MM.1S (cell line): ENCODE measurements at regions not wholly inside any gene's neighbourhood (a gene's known extent, or its start where the extent isn't known, plus 50 kb on each side); places are given as distances from the start of the nearest gene placed in this dataset.

Experiments
- DNase-seq: peaks from one replicate; pipeline ENCODE4 v3.0.0-alpha.2; 2015
- H2AFZ ChIP-seq: fragments of 300-600 bp; sonication (generic); 2 replicates; pipeline ENCODE4 v1.6.0; 2016; ENCODE audit warnings: antibody characterized with exemption, low read length
- H3F3A ChIP-seq: fragments of 300-600 bp; sonication (generic); 2 replicates; pipeline ENCODE4 v1.6.1; 2016; ENCODE audit warnings: mild to moderate bottlenecking, antibody characterized with exemption, low read length, moderate library complexity, mixed read lengths; ENCODE audit not compliant: insufficient read depth
- H3K27ac ChIP-seq: fragments of 300-600 bp; sonication (generic); 2 replicates; pipeline ENCODE4 v1.5.1; 2016; ENCODE audit warnings: mild to moderate bottlenecking, low read length
- H3K27me3 ChIP-seq: fragments of 300-600 bp; sonication (generic); replicated peaks from 2 replicates; pipeline ENCODE4 v1.6.0; 2016; ENCODE audit warnings: low read length; ENCODE audit not compliant: insufficient read depth
- H3K36me3 ChIP-seq: fragments of 300-600 bp; sonication (generic); replicated peaks from 2 replicates; pipeline ENCODE4 v1.6.1; 2016; ENCODE audit warnings: mild to moderate bottlenecking, low read length, mixed read lengths; ENCODE audit not compliant: insufficient read depth
- H3K4me1 ChIP-seq: fragments of 300-600 bp; sonication (generic); 2 replicates; pipeline ENCODE4 v1.6.1; 2016; ENCODE audit warnings: low read length, mixed read lengths
- H3K4me2 ChIP-seq: fragments of 300-600 bp; sonication (generic); 2 replicates; pipeline ENCODE4 v1.6.0; 2016; ENCODE audit warnings: low read depth, low read length
- H3K4me3 ChIP-seq: fragments of 300-600 bp; sonication (generic); 2 replicates; pipeline ENCODE4 v1.5.1; 2016; ENCODE audit warnings: low read length, mixed read lengths
- H3K79me2 ChIP-seq: fragments of 300-600 bp; sonication (generic); 2 replicates; pipeline ENCODE4 v1.6.1; 2016; ENCODE audit warnings: mixed run types, low read length, mixed read lengths
- H3K9ac ChIP-seq: fragments of 300-600 bp; sonication (generic); 2 replicates; pipeline ENCODE4 v1.6.1; 2016; ENCODE audit warnings: low read length, mixed read lengths
- H3K9me2 ChIP-seq: fragments of 300-600 bp; sonication (generic); replicated peaks from 2 replicates; pipeline ENCODE4 v1.6.1; 2016; ENCODE audit warnings: mild to moderate bottlenecking, low read length, mixed read lengths; ENCODE audit not compliant: insufficient read depth
- H3K9me3 ChIP-seq: fragments of 300-600 bp; sonication (generic); replicated peaks from 2 replicates; pipeline ENCODE4 v1.6.1; 2016; ENCODE audit warnings: mild to moderate bottlenecking, low read length, mixed read lengths; ENCODE audit not compliant: insufficient read depth
- H4K20me1 ChIP-seq: fragments of 300-600 bp; sonication (generic); 2 replicates; pipeline ENCODE4 v1.6.1; 2016; ENCODE audit warnings: mild to moderate bottlenecking, low read length, moderate library complexity, mixed read lengths; ENCODE audit not compliant: insufficient read depth
- EZH2 ChIP-seq: fragments of 300-600 bp; sonication (generic); optimal IDR thresholded peaks from 2 replicates; pipeline ENCODE3; 2017; ENCODE audit warnings: low read depth, mild to moderate bottlenecking, antibody characterized with exemption, low read length, mixed read lengths
- EZH2phosphoT487 ChIP-seq: fragments of 300-600 bp; sonication (generic); IDR thresholded peaks from 2 replicates; pipeline ENCODE4 v1.6.1; 2018; ENCODE audit warnings: antibody characterized with exemption, low read length
- TF ChIP-seq, protein P1 (sequence below): fragments of 300-600 bp; sonication (generic); IDR thresholded peaks from 2 replicates; pipeline ENCODE4 v1.5.1; 2016; ENCODE audit warnings: antibody characterized with exemption, low read length, mixed read lengths

DNA sequence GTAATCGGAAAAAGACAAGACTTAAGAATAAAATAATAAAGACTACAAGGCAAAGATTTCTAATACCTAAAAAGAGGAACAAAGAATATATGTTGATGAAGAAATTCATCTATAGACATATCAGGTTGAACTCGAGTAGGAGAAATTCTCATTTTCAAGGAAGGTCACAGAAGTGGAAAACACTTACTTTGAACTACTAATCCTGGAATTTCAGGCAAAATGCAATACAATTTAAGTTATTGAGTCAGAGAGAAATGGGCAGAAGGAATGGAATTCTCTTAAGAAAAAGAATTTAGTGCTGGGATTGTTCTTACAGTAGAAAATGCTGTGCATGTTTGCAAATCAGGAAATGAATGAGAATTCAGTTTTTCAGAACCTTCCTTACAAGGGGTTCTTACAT, 135.9 kb upstream of the TGFBR2 start:
- Histone ChIP-seq H3K4me2 (no peak overlapping the region), H3K27ac (no peak overlapping the region), H3K4me3 (no peak overlapping the region), H4K20me1 (no peaks in the 10 kb centered on the region), H3K27me3 (no peaks in the 10 kb centered on the region), H3K4me1 (no peaks in the 10 kb centered on the region), H3F3A (no peaks in the 10 kb centered on the region), H3K9me2 (no peaks in the 10 kb centered on the region), H3K36me3 (no peaks in the 10 kb centered on the region), H3K79me2 (no peaks in the 10 kb centered on the region), H2AFZ (no peak overlapping the region), H3K9me3 (no peaks in the 10 kb centered on the region), H3K9ac (no peak overlapping the region)
- TF ChIP-seq EZH2 = no peak
- TF ChIP-seq, protein P1, sequence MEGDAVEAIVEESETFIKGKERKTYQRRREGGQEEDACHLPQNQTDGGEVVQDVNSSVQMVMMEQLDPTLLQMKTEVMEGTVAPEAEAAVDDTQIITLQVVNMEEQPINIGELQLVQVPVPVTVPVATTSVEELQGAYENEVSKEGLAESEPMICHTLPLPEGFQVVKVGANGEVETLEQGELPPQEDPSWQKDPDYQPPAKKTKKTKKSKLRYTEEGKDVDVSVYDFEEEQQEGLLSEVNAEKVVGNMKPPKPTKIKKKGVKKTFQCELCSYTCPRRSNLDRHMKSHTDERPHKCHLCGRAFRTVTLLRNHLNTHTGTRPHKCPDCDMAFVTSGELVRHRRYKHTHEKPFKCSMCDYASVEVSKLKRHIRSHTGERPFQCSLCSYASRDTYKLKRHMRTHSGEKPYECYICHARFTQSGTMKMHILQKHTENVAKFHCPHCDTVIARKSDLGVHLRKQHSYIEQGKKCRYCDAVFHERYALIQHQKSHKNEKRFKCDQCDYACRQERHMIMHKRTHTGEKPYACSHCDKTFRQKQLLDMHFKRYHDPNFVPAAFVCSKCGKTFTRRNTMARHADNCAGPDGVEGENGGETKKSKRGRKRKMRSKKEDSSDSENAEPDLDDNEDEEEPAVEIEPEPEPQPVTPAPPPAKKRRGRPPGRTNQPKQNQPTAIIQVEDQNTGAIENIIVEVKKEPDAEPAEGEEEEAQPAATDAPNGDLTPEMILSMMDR = no peak
- TF ChIP-seq EZH2phosphoT487 = no peak
- no peak for DNase-seq

DNA sequence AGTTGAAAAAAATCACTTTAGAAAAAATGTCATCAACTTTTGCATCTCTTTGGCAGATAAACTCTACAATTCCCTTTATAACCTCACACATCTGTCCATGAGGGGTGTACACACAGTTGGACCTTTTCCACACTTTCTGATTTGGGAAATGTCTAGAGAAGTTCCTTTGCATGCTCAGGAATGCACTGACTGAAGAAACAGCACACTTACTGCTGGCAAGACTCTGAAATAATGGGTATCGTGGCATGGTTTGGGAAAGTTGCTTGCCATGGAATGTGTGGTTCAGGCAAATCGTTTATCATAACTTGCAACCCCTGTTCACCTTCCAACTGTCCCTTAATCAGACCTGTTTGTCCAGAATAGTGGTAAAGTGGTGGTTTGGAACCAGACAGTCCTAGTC, 135.3 kb upstream of the TGFBR2 start:
- Histone ChIP-seq H3K4me1 (no peaks in the 10 kb centered on the region), H3K4me3 (no peak overlapping the region), H3K9me2 (no peaks in the 10 kb centered on the region), H2AFZ (no peak overlapping the region), H3K27me3 (no peaks in the 10 kb centered on the region), H3K36me3 (no peaks in the 10 kb centered on the region), H3K79me2 (no peaks in the 10 kb centered on the region), H3F3A (no peaks in the 10 kb centered on the region), H3K9ac (no peak overlapping the region), H3K9me3 (no peaks in the 10 kb centered on the region), H3K27ac (no peak overlapping the region), H3K4me2 (no peak overlapping the region), H4K20me1 (no peaks in the 10 kb centered on the region)
- no peak for DNase-seq
- TF ChIP-seq EZH2 = no peak

DNA sequence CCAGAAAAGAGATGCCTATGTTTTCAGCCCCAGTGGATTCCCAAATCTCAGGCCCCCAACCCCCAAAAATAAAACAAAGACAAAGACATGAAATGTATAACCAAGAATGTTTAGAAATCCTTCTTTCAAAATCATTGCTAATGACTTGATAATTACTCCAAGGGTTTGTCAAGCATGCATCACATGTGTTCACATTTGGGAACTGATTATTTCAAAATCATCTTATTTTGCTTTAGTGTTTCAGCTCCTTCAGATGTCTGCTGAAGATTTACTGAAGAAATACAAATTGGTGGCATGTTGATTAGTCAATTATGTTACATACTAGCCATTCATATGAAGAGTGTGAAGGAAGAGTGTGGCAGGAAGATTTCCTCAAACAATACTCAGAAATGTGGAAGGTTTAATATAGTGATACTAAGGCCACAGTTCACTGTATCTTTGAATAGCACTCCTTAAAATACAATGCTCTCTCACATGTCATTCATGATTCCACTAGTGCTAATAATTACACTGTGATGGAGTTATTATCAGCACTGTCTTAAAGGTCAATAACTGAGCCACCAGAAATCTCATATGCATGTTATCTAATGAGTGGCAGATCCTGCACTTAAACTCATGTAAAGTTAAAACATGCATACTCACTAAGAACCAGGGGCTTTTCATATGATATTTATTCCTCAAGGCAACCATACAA, 134.5 kb upstream of the TGFBR2 start:
- Histone ChIP-seq H3K4me2 (no peak overlapping the region), H3F3A (no peaks in the 10 kb centered on the region)

More for the DNA sequence above, 134.5 kb upstream of the TGFBR2 start:
- no peaks in the 10 kb centered on the region for H3K9me3 ChIP-seq
- no peak overlapping the region for H3K4me3 ChIP-seq
- H3K9ac ChIP-seq = no peak overlapping the region
- H2AFZ ChIP-seq = no peak overlapping the region
- H3K27ac ChIP-seq = no peak overlapping the region
- no peaks in the 10 kb centered on the region for H3K36me3 ChIP-seq
- no peaks in the 10 kb centered on the region for H4K20me1 ChIP-seq
- TF ChIP-seq, protein P1 = no peak
- TF ChIP-seq EZH2phosphoT487 (no peak), EZH2 (no peak)
- no peaks in the 10 kb centered on the region for H3K4me1 ChIP-seq
- no peaks in the 10 kb centered on the region for H3K27me3 ChIP-seq
- H3K9me2 ChIP-seq = no peaks in the 10 kb centered on the region
- no peak for DNase-seq
- H3K79me2 ChIP-seq = no peaks in the 10 kb centered on the region
